NOMO-1 treated with DMSO at 0.1 percent for 48 hours (cell line): ENCODE measurements at regions not wholly inside any gene's neighbourhood (a gene's known extent, or its start where the extent isn't known, plus 50 kb on each side); places are given as distances from the start of the nearest gene placed in this dataset.
"Not testable (repeated sequence)": the region's sequence is repeated elsewhere in the genome, so short reads cannot be mapped to it uniquely, and the experiment has no call there.

Experiments used
- DNase-seq: peaks from one replicate; lab custom pipeline; 2025; ENCODE audit not compliant: unreplicated experiment; lab: John Stamatoyannopoulos, UW

DNA sequence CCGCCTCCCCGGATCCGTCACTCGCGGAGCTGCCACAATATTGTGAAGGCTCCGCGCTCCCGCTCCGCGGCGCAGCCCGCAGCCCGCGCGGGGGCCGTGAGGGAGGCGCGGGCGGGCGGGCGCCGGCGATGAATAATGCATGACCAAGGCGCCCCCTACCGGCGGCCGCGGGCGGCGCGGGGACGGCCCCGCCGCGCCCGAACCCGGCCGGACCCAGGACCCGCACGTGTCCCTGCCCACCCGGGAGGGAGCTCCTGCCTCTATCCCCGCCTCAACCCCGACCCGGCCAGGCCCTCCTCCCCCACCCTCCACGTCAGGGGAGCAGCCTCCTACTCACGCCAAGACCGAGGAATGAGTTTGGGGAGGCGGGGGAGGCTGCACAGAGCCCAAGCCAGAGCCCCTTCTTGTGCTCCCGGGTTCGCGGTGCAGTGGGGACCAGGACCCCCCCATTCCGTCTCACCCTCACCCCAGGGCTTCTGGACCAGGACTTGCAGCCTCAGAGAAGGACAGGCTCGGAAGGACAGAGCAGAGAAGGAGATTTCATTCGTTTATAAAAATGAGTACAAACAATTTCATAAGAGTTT, 70.8 kb upstream of the CASZ1 start:
- DNase-seq = peak; percentile 1

DNA sequence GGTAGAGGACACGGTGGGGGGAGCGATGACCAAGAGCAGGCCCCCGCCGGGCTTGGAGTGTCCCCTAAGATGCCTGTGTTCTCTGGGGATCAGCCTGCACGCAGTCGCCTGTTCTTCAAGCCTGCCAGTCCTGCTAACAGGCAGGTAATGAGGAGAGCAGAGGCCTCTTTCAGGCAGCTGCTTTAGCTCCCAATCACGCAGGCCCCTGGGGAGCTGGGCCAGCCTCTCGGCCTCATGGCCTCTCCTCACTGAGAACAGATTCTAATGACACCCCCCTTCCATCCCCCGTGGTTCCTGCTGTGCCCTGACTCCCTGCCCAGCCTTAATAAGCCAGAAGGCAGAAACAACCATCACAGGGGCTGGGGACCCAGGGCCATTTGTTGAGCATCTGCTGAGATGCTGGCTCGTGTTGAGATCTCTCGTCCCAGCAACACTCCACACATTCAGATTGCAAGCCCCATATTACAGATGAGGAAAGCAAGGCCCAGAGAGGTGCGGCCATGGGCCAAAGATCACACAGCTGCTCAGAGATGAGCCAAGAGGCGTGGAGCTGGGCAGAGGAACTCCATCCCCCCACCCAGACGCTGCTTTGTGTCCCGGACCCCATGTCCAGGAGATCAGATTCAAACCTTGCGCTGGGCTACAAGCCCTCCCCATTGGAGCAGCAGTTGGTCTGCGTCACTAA, 71.6 kb upstream of the CASZ1 start:
- DNase-seq = no peak

- no peak for DNase-seq
These were observed 72.1 kb upstream of the CASZ1 start for GRCh38 chr1:10868599-10868965.

- no peak for DNase-seq
These were observed 73.5 kb upstream of the CASZ1 start for GRCh38 chr1:10869933-10870332.

- DNase-seq = no peak
These were observed 74.1 kb upstream of the CASZ1 start for GRCh38 chr1:10870493-10871096.

- no peak for DNase-seq
These were observed 76.7 kb upstream of the CASZ1 start for GRCh38 chr1:10873189-10873588.

- no peak for DNase-seq
These were observed 77.9 kb upstream of the CASZ1 start for GRCh38 chr1:10874351-10874750.

GRCh38 chr1:10877894-10878293, 81.4 kb upstream of the CASZ1 start:
- no peak for DNase-seq

DNA sequence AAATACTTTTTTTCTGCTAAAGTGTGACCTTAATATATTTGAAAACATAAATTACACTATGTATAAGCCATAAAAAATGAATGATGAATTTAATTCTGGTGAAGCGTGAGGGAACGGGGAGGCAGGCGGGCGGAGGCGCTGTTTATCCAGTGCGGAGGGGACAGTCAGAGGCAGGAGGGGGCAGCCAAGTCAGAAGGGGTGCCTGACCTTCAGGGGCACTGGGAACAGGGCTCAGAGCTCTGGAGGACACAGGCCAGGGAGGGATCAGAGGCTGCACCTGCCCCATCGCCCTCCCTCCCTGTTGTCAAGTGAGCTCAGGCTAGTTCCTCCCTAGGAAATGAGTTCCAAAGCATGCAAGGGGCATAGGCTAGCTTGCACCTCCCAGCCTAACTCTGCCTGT, 82.0 kb upstream of the CASZ1 start:
- no peak for DNase-seq

GRCh38 chr1:10880063-10880462, 83.6 kb upstream of the CASZ1 start:
- DNase-seq = no peak

- no peak for DNase-seq
These were observed 84.6 kb upstream of the CASZ1 start for GRCh38 chr1:10881046-10881445.

DNA sequence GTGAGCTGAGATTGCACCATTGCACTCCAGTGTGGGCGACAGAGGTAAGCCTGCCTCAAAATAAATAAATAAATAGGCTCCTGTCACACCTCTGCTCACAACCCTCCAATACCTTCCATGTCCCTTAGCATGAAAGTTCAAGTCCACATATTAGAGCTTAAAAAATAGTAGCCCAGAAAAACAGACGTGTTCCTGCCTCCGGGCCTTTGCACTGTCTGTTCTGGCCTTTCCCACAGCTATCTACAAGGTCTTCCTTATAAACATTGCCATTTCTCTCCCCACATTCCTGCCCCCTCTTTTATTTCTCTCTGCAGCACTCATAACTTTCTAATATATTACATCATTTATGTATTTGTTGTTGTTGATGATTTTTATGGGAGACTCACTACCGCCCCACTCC, 85.6 kb upstream of the CASZ1 start:
- no peak for DNase-seq

DNA sequence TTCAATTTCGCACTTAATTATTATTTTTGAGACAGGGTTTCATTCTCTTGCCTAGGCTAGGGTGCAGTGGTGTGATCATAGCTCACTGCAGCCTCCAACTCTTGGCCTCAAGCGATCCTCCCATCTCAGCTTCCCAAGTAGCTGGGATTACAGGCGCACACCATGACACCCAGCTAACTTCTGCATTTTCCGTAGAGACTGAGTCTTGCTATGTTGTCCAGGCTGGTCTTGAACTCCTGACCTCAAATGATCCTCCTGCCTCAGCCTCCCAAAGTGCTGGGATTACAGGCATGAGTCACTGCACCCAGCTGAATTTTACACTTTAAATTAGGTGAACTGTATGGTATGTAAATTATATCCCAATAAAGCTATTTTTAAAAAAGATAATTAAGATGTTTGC, 90.6 kb upstream of the CASZ1 start:
- DNase-seq = not testable (repeated sequence)

DNA sequence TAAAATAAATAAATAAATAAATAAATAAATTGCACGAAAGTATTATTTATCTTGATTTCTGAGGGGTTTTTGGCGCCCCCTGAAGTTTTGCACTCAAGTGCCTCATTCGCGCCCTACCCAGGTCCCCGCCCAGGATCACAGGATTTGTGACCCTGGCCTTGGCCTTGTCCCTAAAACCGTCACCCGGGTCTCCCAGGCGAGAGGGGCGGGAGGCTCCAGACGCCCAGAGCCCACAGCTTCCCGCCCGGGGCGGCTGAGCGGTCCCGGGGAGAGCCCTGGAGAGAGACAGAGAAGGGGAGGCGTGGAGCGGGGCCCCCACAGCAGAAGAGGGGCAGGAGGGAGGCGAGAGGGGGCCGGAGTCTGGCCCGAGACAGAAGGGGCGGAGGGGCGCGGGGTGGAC, 91.8 kb upstream of the CASZ1 start:
- no peak for DNase-seq

GRCh38 chr1:10888791-10889649, 92.6 kb upstream of the CASZ1 start:
- no peak for DNase-seq

DNA sequence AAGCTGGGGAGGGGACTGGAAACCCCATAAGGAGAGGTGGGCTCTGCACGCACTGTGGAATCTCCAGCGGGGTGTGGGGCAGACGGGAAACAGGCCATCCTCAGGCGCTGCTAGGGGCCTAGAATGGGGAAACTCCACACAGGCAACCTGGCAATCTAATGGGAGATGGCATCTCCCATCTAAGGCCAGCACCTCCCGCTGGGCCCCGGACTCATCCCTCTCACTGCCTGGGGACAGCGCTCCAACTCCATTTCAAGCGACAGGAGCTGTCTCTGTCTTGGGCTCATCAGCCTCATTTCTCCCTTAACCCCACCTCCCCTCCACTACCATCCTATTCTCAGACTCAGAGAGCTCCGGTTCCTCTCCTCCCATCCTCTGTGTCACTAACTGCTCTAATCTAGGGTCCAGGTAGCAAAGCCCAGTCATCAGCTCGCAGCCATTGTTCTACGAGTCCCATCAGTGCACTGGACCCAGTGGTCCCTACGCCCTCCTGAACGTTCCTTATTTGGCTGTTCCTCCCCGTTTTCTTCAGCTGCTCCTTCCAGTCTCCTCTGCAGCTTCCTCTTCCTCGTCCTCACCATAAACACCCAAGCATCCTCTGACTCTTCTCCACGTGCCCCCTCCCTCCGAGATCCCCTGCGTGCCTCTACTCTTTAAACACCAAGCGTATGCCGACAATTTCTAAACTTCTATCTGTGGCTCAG, 93.4 kb upstream of the CASZ1 start:
- no peak for DNase-seq

GRCh38 chr1:10890491-10891071, 94.1 kb upstream of the CASZ1 start:
- no peak for DNase-seq

- no peak for DNase-seq
These were observed 94.6 kb upstream of the CASZ1 start for GRCh38 chr1:10891091-10891490.

GRCh38 chr1:10892138-10893065, 96.0 kb upstream of the CASZ1 start:
- DNase-seq = no peak

GRCh38 chr1:10895621-10896020, 99.2 kb upstream of the CASZ1 start:
- no peak for DNase-seq
